CD14-positive monocyte (primary cell): ENCODE measurements at regions not wholly inside any gene's neighbourhood (a gene's known extent, or its start where the extent isn't known, plus 50 kb on each side); places are given as distances from the start of the nearest gene placed in this dataset.

ENCODE experiments used
- DNase-seq, 3 donors: peaks; one replicate each; pipeline ENCODE4 v3.0.0-alpha.2; 2011 to 2022
- H2AFZ ChIP-seq: 2 replicates; pipeline ENCODE4 v1.6.0; 2012; ENCODE audit warnings: mild to moderate bottlenecking, low read depth, low read length, inconsistent platforms; ENCODE audit not compliant: insufficient read depth, poor library complexity, severe bottlenecking
- H3K27ac ChIP-seq, 2 donors: 1 replicate in 1 of 2; 2 replicates in 1 of 2; pipeline ENCODE4 v1.5.1; 2012 to 2013; ENCODE audit warnings: low read length in 2 of 2, control low read depth in 1 of 2, inconsistent platforms in 1 of 2, low read depth in 1 of 2, mild to moderate bottlenecking in 1 of 2
- H3K27me3 ChIP-seq, 2 donors: one replicate each; pipeline versions ENCODE4 v1.6.0 to v1.6.1; 2011 to 2013; ENCODE audit warnings: low read length in 2 of 2; ENCODE audit not compliant: control insufficient read depth in 2 of 2, insufficient read depth in 2 of 2
- H3K36me3 ChIP-seq, 2 donors: replicated peaks in 1 of 2; 1 replicate in 1 of 2; 2 replicates in 1 of 2; pipeline versions ENCODE4 v1.5.1 to v1.6.1; 2012 to 2013; ENCODE audit warnings: low read length in 2 of 2, control low read depth in 1 of 2, inconsistent platforms in 1 of 2, mild to moderate bottlenecking in 1 of 2; ENCODE audit not compliant: insufficient read depth in 2 of 2, control insufficient read depth in 1 of 2
- H3K4me1 ChIP-seq, 2 donors: 1 replicate in 1 of 2; 2 replicates in 1 of 2; pipeline versions ENCODE4 v1.5.1 to v1.6.1; 2012 to 2013; ENCODE audit warnings: low read length in 2 of 2, control low read depth in 1 of 2, inconsistent platforms in 1 of 2, mild to moderate bottlenecking in 1 of 2, moderate library complexity in 1 of 2; ENCODE audit not compliant: insufficient read depth in 2 of 2, control insufficient read depth in 1 of 2
- H3K4me2 ChIP-seq: replicated peaks from 2 replicates; pipeline ENCODE3; 2012; ENCODE audit warnings: low read length, moderate library complexity, mild to moderate bottlenecking; ENCODE audit not compliant: poor library complexity, severe bottlenecking; ENCODE audit errors: extremely low read depth
- H3K4me3 ChIP-seq, 3 experiments: fragments of 200-600 bp in 1 of 3; sonication (generic) in 1 of 3; replicated peaks in 1 of 3; 1 replicate in 2 of 3; 2 replicates in 1 of 3; pipeline ENCODE4 v1.5.1; 2011 to 2013; ENCODE audit warnings: low read length in 3 of 3, mild to moderate bottlenecking in 3 of 3, control low read depth in 2 of 3, low read depth in 2 of 3, inconsistent platforms in 1 of 3, moderate library complexity in 1 of 3
- H3K79me2 ChIP-seq: 2 replicates; pipeline ENCODE4 v1.6.0; 2012; ENCODE audit warnings: mild to moderate bottlenecking, control low read depth, inconsistent platforms, low read length, moderate library complexity; ENCODE audit not compliant: insufficient read depth
- H3K9ac ChIP-seq: 2 replicates; pipeline ENCODE4 v1.6.0; 2017; ENCODE audit warnings: low read length, mild to moderate bottlenecking; ENCODE audit not compliant: insufficient read depth, poor library complexity, severe bottlenecking
- H3K9me3 ChIP-seq, 2 donors: replicated peaks in 1 of 2; 1 replicate in 1 of 2; 2 replicates in 1 of 2; pipeline versions ENCODE4 v1.5.1 to v1.6.1; 2012 to 2013; ENCODE audit warnings: low read length in 2 of 2, control low read depth in 1 of 2; ENCODE audit not compliant: control insufficient read depth in 1 of 2, insufficient read depth in 1 of 2
- H4K20me1 ChIP-seq: 2 replicates; pipeline ENCODE4 v1.6.0; 2012; ENCODE audit warnings: mild to moderate bottlenecking, low read length, control low read depth, moderate library complexity; ENCODE audit not compliant: insufficient read depth
- H3K27ac Mint-ChIP-seq, 7 donors: one replicate each; pipeline ENCODE4 v1.8.0; 2020; ENCODE audit warnings: mild to moderate bottlenecking in 7 of 7, mixed read lengths in 7 of 7, moderate library complexity in 6 of 7, inconsistent platforms in 2 of 7
- H3K27me3 Mint-ChIP-seq, 3 donors: one replicate each; pipeline ENCODE4 v1.8.0; 2021 to 2022; ENCODE audit warnings: low read depth in 3 of 3, mild to moderate bottlenecking in 3 of 3, mixed read lengths in 3 of 3, moderate library complexity in 3 of 3, inconsistent platforms in 1 of 3
- H3K36me3 Mint-ChIP-seq, 2 donors: one replicate each; pipeline ENCODE4 v1.8.0; 2020; ENCODE audit warnings: mixed read lengths in 2 of 2, inconsistent platforms in 1 of 2, mild to moderate bottlenecking in 1 of 2
- H3K4me1 Mint-ChIP-seq: one replicate; pipeline ENCODE4 v1.8.0; 2020; ENCODE audit warnings: mild to moderate bottlenecking, mixed read lengths
- H3K4me3 Mint-ChIP-seq, 2 donors: one replicate each; pipeline ENCODE4 v1.8.0; 2020; ENCODE audit warnings: mild to moderate bottlenecking in 2 of 2, mixed read lengths in 2 of 2, moderate library complexity in 1 of 2
- H3K9me3 Mint-ChIP-seq, 7 donors: one replicate each; pipeline ENCODE4 v1.8.0; 2020 to 2022; ENCODE audit warnings: mixed read lengths in 7 of 7, mild to moderate bottlenecking in 6 of 7, moderate library complexity in 6 of 7, inconsistent platforms in 2 of 7
- WGBS: methylation state at CpG from one replicate; pipeline ENCODE4 v1.1.5; 2013; ENCODE audit warnings: missing lambda C conversion rate; ENCODE audit not compliant: insufficient coverage; 5-methylcytosine and 5-hydroxymethylcytosine counted together
- intact Hi-C, 2 donors: fragments of 100-400 bp; cut with micrococcal nuclease; formaldehyde crosslinking; loops; one replicate each; pipeline versions ENCODE4 v1.15.0 to v1.15.1; 2023
- TF ChIP-seq, protein P1 (sequence below): fragments of 200-600 bp; IDR thresholded peaks from one replicate; pipeline ENCODE4 v1.8.0; 2022; ENCODE audit warnings: antibody characterized with exemption, mild to moderate bottlenecking

- peaks cover 0 to 10% (median 7%) of the 10 kb centered on the region in 7 donors for H3K9me3 Mint-ChIP-seq
- H3K27me3 Mint-ChIP-seq: no peaks in the 10 kb centered on the region
- no peaks in the 10 kb centered on the region for H3K36me3 Mint-ChIP-seq
- Histone ChIP-seq H3K27ac (no peak overlapping the region), H3K27me3 (no peaks in the 10 kb centered on the region), H3K36me3 (no peaks in the 10 kb centered on the region), H3K9ac (no peak overlapping the region), H4K20me1 (no peaks in the 10 kb centered on the region), H2AFZ (no peak overlapping the region), H3K4me1 (no peaks in the 10 kb centered on the region), H3K79me2 (no peaks in the 10 kb centered on the region), H3K4me3 (no peak overlapping the region), H3K4me2 (no peak overlapping the region), H3K9me3 (peaks cover 0 to 5% of the 10 kb centered on the region in 2 donors)
- H3K27ac Mint-ChIP-seq: no peak overlapping the region
- TF ChIP-seq, protein P1, sequence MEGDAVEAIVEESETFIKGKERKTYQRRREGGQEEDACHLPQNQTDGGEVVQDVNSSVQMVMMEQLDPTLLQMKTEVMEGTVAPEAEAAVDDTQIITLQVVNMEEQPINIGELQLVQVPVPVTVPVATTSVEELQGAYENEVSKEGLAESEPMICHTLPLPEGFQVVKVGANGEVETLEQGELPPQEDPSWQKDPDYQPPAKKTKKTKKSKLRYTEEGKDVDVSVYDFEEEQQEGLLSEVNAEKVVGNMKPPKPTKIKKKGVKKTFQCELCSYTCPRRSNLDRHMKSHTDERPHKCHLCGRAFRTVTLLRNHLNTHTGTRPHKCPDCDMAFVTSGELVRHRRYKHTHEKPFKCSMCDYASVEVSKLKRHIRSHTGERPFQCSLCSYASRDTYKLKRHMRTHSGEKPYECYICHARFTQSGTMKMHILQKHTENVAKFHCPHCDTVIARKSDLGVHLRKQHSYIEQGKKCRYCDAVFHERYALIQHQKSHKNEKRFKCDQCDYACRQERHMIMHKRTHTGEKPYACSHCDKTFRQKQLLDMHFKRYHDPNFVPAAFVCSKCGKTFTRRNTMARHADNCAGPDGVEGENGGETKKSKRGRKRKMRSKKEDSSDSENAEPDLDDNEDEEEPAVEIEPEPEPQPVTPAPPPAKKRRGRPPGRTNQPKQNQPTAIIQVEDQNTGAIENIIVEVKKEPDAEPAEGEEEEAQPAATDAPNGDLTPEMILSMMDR: no peak
- no peaks in the 10 kb centered on the region for H3K4me1 Mint-ChIP-seq
- 75% methylated on average over 1 of the region's 2 CpGs for WGBS
- intact Hi-C loops: no loop called here
- no peak overlapping the region for H3K4me3 Mint-ChIP-seq
- no peak for DNase-seq
Measured at GRCh38 chr1:187212377-187212776, 383.6 kb downstream of the PLA2G4A start.

GRCh38 chr1:187226396-187226795 lies 397.6 kb downstream of the PLA2G4A start:
- Mint-ChIP-seq H3K36me3 (no peaks in the 10 kb centered on the region), H3K4me1 (no peaks in the 10 kb centered on the region), H3K27me3 (no peaks in the 10 kb centered on the region), H3K27ac (no peak overlapping the region), H3K9me3 (peaks cover 0 to 1% (median 0%) of the 10 kb centered on the region in 7 donors), H3K4me3 (no peak overlapping the region)
- Histone ChIP-seq H3K4me2 (no peak overlapping the region), H3K4me1 (no peaks in the 10 kb centered on the region), H3K79me2 (no peaks in the 10 kb centered on the region), H3K4me3 (no peak overlapping the region), H3K27ac (no peak overlapping the region), H2AFZ (no peak overlapping the region), H3K9ac (no peak overlapping the region), H3K36me3 (no peaks in the 10 kb centered on the region), H3K27me3 (no peaks in the 10 kb centered on the region), H4K20me1 (no peaks in the 10 kb centered on the region), H3K9me3 (peaks cover 0 to 11% of the 10 kb centered on the region in 2 donors)
- no CpG with 5 or more reads among the region's 2 CpGs for WGBS
- DNase-seq: no peak
- TF ChIP-seq, protein P1: no peak
- intact Hi-C loops: no loop called here
